ENCODE measurements at regions not wholly inside any gene's neighbourhood (a gene's known extent, or its start where the extent isn't known, plus 50 kb on each side); places are given as distances from the start of the nearest gene placed in this dataset.

GRCh38 chr16:86062271-86062965 is 163.5 kb downstream of the IRF8 start:
- Histone ChIP-seq H4K20me1 (ENCODE audit: low read depth) (no peaks in the 10 kb centered on the region), H3F3A (ENCODE audit: low read depth) (no peaks in the 10 kb centered on the region), H2AFZ (replicated peaks) (no peak overlapping the region), H3K36me3 (no peaks in the 10 kb centered on the region), H3K9ac (no peak overlapping the region), H3K9me3 (ENCODE audit: low read depth) (no peaks in the 10 kb centered on the region), H3K4me1 (no peaks in the 10 kb centered on the region), H3K79me2 (ENCODE audit: low read depth) (no peaks in the 10 kb centered on the region), H3K27ac (no peak overlapping the region), H3K4me2 (no peak overlapping the region), H3K4me3 (no peak overlapping the region), H3K27me3 (peaks cover 3% of the 10 kb centered on the region)
- H3K27me3 Mint-ChIP-seq (ENCODE audit: insufficient read depth, low read depth): peaks cover 23% of the 10 kb centered on the region
- no peak for TF ChIP-seq EZH2phosphoT487 (IDR thresholded peaks at IDR 0.05)
- TF ChIP-seq, protein P1, sequence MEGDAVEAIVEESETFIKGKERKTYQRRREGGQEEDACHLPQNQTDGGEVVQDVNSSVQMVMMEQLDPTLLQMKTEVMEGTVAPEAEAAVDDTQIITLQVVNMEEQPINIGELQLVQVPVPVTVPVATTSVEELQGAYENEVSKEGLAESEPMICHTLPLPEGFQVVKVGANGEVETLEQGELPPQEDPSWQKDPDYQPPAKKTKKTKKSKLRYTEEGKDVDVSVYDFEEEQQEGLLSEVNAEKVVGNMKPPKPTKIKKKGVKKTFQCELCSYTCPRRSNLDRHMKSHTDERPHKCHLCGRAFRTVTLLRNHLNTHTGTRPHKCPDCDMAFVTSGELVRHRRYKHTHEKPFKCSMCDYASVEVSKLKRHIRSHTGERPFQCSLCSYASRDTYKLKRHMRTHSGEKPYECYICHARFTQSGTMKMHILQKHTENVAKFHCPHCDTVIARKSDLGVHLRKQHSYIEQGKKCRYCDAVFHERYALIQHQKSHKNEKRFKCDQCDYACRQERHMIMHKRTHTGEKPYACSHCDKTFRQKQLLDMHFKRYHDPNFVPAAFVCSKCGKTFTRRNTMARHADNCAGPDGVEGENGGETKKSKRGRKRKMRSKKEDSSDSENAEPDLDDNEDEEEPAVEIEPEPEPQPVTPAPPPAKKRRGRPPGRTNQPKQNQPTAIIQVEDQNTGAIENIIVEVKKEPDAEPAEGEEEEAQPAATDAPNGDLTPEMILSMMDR (IDR thresholded peaks at IDR 0.05): no peak
- TF ChIP-seq EZH2 (IDR thresholded peaks at IDR 0.05): no peak
- H3K4me3 Mint-ChIP-seq: no peak overlapping the region
- no peak overlapping the region for H3K27ac Mint-ChIP-seq
- no peaks in the 10 kb centered on the region for H3K36me3 Mint-ChIP-seq
- DNase-seq (ENCODE audit: low spot score): no peak
- H3K4me1 Mint-ChIP-seq: peaks cover 17% of the 10 kb centered on the region
- H3K9me3 Mint-ChIP-seq: no peaks in the 10 kb centered on the region

GRCh38 chr16:86063760-86064405 is 164.9 kb downstream of the IRF8 start:
- no peak for DNase-seq (ENCODE audit: low spot score)
- Mint-ChIP-seq H3K27ac (no peak overlapping the region), H3K4me3 (peak overlapping the region; percentile 22), H3K4me1 (peaks cover 17% of the 10 kb centered on the region), H3K9me3 (no peaks in the 10 kb centered on the region), H3K36me3 (no peaks in the 10 kb centered on the region), H3K27me3 (ENCODE audit: insufficient read depth, low read depth) (peaks cover 31% of the 10 kb centered on the region)
- Histone ChIP-seq H3F3A (ENCODE audit: low read depth) (no peaks in the 10 kb centered on the region), H3K27ac (no peak overlapping the region), H3K27me3 (peaks cover 3% of the 10 kb centered on the region), H3K36me3 (no peaks in the 10 kb centered on the region), H3K9ac (no peak overlapping the region), H3K79me2 (ENCODE audit: low read depth) (no peaks in the 10 kb centered on the region), H4K20me1 (ENCODE audit: low read depth) (no peaks in the 10 kb centered on the region), H3K4me3 (no peak overlapping the region), H3K9me3 (ENCODE audit: low read depth) (no peaks in the 10 kb centered on the region), H3K4me1 (no peaks in the 10 kb centered on the region), H2AFZ (replicated peaks) (no peak overlapping the region), H3K4me2 (no peak overlapping the region)
- TF ChIP-seq EZH2 (IDR thresholded peaks at IDR 0.05) (no peak), EZH2phosphoT487 (IDR thresholded peaks at IDR 0.05) (no peak)
- TF ChIP-seq, protein P1 (IDR thresholded peaks at IDR 0.05): no peak

DNA sequence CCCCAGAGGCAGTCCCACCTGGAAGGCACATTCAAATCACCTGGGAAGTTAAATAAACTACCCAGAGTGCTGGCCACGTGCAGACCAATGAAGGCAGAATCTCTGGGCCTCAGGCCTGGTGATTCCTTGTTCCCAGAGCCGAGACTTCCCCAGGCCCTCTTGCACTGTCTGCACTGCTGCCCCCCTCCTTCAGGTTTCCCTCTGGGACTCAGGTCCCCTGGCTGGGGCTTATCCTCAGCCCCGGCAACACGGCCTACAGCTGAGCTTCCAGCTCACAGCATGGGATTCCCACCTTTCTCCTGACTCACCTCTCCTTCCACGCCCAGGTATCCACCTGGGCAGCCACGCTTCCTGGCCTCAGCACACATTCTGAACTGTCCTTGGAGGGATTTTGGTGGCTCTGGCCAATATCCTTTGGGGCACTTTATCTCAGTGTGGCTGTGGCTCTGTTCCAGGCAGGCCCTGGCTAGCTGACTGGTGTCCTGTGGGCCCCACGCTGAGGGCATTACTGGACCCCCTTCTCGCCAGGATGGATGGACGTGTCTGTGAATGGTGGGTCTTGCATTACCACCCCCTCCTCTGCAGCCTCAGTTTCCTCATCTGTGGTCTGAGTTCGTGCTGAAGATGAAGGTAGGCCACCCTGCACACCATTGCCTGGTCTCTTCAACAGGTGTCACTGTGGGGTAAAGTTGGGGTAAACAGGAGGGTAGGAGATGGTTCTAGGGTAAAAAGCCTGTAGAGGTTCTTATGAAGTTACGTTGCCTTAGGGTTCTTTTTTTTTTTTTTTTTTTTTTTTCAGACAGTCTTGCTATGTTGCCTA is 165.7 kb downstream of the IRF8 start:
- TF ChIP-seq EZH2phosphoT487 (IDR thresholded peaks at IDR 0.05) (no peak), EZH2 (IDR thresholded peaks at IDR 0.05) (no peak)
- TF ChIP-seq, protein P1 (IDR thresholded peaks at IDR 0.05): no peak
- H4K20me1 ChIP-seq (ENCODE audit: low read depth): no peaks in the 10 kb centered on the region
- Mint-ChIP-seq H3K27ac (no peak overlapping the region), H3K4me3 (peak overlapping the region; percentile 35), H3K27me3 (ENCODE audit: insufficient read depth, low read depth) (peaks cover 33% of the 10 kb centered on the region), H3K9me3 (no peaks in the 10 kb centered on the region), H3K4me1 (peaks cover 17% of the 10 kb centered on the region), H3K36me3 (no peaks in the 10 kb centered on the region)
- no peaks in the 10 kb centered on the region for H3K9me3 ChIP-seq (ENCODE audit: low read depth)
- no peak overlapping the region for H3K4me2 ChIP-seq
- H2AFZ ChIP-seq (replicated peaks): no peak overlapping the region
- H3K4me1 ChIP-seq: no peaks in the 10 kb centered on the region
- H3K27ac ChIP-seq: no peak overlapping the region
- DNase-seq (ENCODE audit: low spot score): no peak
- H3K4me3 ChIP-seq: no peak overlapping the region
- H3K36me3 ChIP-seq: no peaks in the 10 kb centered on the region
- H3F3A ChIP-seq (ENCODE audit: low read depth): no peaks in the 10 kb centered on the region
- H3K9ac ChIP-seq: no peak overlapping the region
- no peaks in the 10 kb centered on the region for H3K79me2 ChIP-seq (ENCODE audit: low read depth)
- peaks cover 3% of the 10 kb centered on the region for H3K27me3 ChIP-seq

Measured in neural progenitor cell (in vitro differentiated cells).